DND-41 (cell line): ENCODE measurements at regions not wholly inside any gene's neighbourhood (a gene's known extent, or its start where the extent isn't known, plus 50 kb on each side); places are given as distances from the start of the nearest gene placed in this dataset.

Experiments used
- ATAC-seq: fragments of 200-7000 bp; cut with Tn5 transposase; 3 replicates; pipeline ENCODE4 v1.9.1; 2021; ENCODE audit warnings: low read depth; ENCODE audit not compliant: insufficient read depth
- DNase-seq: peaks from one replicate; pipeline ENCODE4 v3.0.0-alpha.2; 2020
- H2AFZ ChIP-seq: 2 replicates; pipeline ENCODE4 v1.6.0; 2012; ENCODE audit warnings: low read depth, low read length
- H3K27ac ChIP-seq: 2 replicates; pipeline ENCODE4 v1.5.1; 2012; ENCODE audit warnings: low read length, inconsistent platforms
- H3K27me3 ChIP-seq: fragments of 200-600 bp; sonication (generic); 2 replicates; pipeline ENCODE4 v1.6.0; 2012; ENCODE audit warnings: low read length, mild to moderate bottlenecking, inconsistent platforms; ENCODE audit not compliant: insufficient read depth, poor library complexity
- H3K36me3 ChIP-seq: 2 replicates; pipeline ENCODE4 v1.5.1; 2012; ENCODE audit warnings: low read length, inconsistent platforms; ENCODE audit not compliant: insufficient read depth
- H3K4me1 ChIP-seq: 2 replicates; pipeline ENCODE4 v1.5.1; 2012; ENCODE audit warnings: mild to moderate bottlenecking, low read length; ENCODE audit not compliant: insufficient read depth
- H3K4me2 ChIP-seq: 2 replicates; pipeline ENCODE4 v1.6.0; 2012; ENCODE audit warnings: mild to moderate bottlenecking, moderate library complexity, low read length, inconsistent platforms; ENCODE audit not compliant: insufficient read depth
- H3K4me3 ChIP-seq, 2 experiments: fragments of 200-600 bp in 1 of 2; shearing (Covaris generic) in 1 of 2; 2 replicates each; pipeline ENCODE4 v1.5.1; 2012 to 2016; ENCODE audit warnings: inconsistent platforms in 2 of 2, low read length in 2 of 2, mild to moderate bottlenecking in 2 of 2, low read depth in 1 of 2, moderate library complexity in 1 of 2
- H3K79me2 ChIP-seq: 2 replicates; pipeline ENCODE4 v1.6.0; 2012; ENCODE audit warnings: low read length, inconsistent platforms; ENCODE audit not compliant: insufficient read depth
- H3K9ac ChIP-seq: 2 replicates; pipeline ENCODE4 v1.6.0; 2012; ENCODE audit warnings: low read depth, mild to moderate bottlenecking, inconsistent platforms, low read length, moderate library complexity
- H3K9me3 ChIP-seq: 2 replicates; pipeline ENCODE4 v1.5.1; 2012; ENCODE audit warnings: low read length, moderate library complexity, mild to moderate bottlenecking, inconsistent platforms; ENCODE audit not compliant: insufficient read depth, severe bottlenecking
- H4K20me1 ChIP-seq: 2 replicates; pipeline ENCODE4 v1.6.0; 2012; ENCODE audit warnings: low read length; ENCODE audit not compliant: insufficient read depth
- EZH2 ChIP-seq: IDR thresholded peaks from 3 replicates; pipeline ENCODE4 v1.6.1; 2012; ENCODE audit warnings: borderline replicate concordance, low read depth, mild to moderate bottlenecking, moderate library complexity, low read length, inconsistent platforms; ENCODE audit not compliant: severe bottlenecking
- TF ChIP-seq, protein P1 (sequence below): IDR thresholded peaks from 2 replicates; pipeline ENCODE4 v1.5.1; 2012; ENCODE audit warnings: borderline replicate concordance, low read length, moderate library complexity, mild to moderate bottlenecking; ENCODE audit not compliant: poor library complexity, severe bottlenecking; ENCODE audit errors: extremely low read depth

DNA sequence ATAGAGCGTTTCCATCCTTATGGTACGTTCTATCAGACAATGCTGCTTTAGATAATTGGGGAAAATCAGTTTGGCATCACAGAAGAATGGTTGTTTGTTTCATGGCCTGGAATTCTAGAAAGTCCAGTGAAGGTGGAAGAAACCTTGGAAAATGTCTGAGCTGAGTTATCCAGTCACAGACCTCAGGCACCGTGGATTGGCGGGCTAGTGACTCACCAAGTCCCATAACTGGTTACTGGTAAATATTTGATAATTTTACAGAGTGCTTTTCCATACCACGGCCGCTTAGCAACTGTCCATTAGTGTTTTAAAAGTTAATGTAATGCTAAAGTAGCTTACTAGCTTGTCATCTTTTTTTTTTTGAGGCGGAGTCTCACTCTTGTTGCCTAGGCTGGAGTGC lies 99.4 kb downstream of the SLC35B3 start:
- no peak for ATAC-seq
- no peak for DNase-seq
- Histone ChIP-seq H3K4me1 (no peaks in the 10 kb centered on the region), H3K27ac (no peak overlapping the region), H3K9me3 (no peaks in the 10 kb centered on the region), H4K20me1 (no peaks in the 10 kb centered on the region), H3K27me3 (no peaks in the 10 kb centered on the region), H3K4me3 (no peak overlapping the region), H2AFZ (no peak overlapping the region), H3K9ac (no peak overlapping the region), H3K4me2 (no peak overlapping the region), H3K36me3 (no peaks in the 10 kb centered on the region), H3K79me2 (no peaks in the 10 kb centered on the region)
- TF ChIP-seq EZH2 = no peak
- TF ChIP-seq, protein P1, sequence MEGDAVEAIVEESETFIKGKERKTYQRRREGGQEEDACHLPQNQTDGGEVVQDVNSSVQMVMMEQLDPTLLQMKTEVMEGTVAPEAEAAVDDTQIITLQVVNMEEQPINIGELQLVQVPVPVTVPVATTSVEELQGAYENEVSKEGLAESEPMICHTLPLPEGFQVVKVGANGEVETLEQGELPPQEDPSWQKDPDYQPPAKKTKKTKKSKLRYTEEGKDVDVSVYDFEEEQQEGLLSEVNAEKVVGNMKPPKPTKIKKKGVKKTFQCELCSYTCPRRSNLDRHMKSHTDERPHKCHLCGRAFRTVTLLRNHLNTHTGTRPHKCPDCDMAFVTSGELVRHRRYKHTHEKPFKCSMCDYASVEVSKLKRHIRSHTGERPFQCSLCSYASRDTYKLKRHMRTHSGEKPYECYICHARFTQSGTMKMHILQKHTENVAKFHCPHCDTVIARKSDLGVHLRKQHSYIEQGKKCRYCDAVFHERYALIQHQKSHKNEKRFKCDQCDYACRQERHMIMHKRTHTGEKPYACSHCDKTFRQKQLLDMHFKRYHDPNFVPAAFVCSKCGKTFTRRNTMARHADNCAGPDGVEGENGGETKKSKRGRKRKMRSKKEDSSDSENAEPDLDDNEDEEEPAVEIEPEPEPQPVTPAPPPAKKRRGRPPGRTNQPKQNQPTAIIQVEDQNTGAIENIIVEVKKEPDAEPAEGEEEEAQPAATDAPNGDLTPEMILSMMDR = no peak

DNA sequence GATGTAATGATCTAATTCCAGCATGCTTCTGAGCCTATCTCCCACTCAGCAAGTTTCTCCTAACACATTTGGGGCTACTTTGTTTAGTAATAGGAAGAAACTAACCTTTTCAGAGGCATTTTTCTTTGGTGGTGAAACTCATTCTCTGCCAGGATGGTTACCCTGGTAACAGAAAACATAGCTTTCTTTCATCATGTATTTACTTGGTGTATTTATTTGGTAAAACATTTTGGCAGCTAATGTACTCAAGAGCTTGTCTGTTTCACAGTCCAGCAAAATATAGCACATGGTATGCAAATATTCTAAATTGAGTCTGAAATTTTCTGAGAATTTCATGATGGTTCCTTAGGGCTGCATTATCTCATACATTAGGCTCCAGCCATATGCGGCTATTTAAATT lies 100.0 kb downstream of the SLC35B3 start:
- Histone ChIP-seq H4K20me1 (no peaks in the 10 kb centered on the region), H3K9ac (no peak overlapping the region), H3K4me2 (no peak overlapping the region), H3K9me3 (no peaks in the 10 kb centered on the region), H3K79me2 (no peaks in the 10 kb centered on the region), H3K4me1 (no peaks in the 10 kb centered on the region), H2AFZ (no peak overlapping the region), H3K36me3 (no peaks in the 10 kb centered on the region), H3K27ac (no peak overlapping the region), H3K4me3 (no peak overlapping the region), H3K27me3 (no peaks in the 10 kb centered on the region)
- no peak for TF ChIP-seq EZH2
- TF ChIP-seq, protein P1 = no peak
- ATAC-seq (no peak), DNase-seq (no peak)

DNA sequence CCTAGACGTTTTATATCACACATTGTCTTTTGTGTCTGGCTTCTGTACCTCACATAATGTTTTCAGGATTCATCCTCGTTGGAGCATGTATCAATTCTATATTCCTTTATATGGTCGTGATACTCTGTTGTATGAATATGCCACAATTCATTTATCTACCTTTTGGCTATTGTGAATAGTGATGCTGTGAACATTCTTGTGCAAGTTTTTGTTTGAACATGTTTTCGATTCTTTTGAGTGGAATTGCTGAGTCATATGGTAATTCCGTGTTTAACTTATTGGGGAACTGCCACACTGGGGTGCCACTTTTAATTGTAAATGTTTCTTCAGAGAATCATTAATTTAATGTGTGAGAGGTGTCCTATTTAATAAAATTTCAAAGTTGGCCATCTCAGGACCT lies 101.2 kb downstream of the SLC35B3 start:
- no peaks in the 10 kb centered on the region for H4K20me1 ChIP-seq

More for the DNA sequence above, 101.2 kb downstream of the SLC35B3 start:
- H3K9ac ChIP-seq = no peak overlapping the region
- no peak for ATAC-seq
- DNase-seq = no peak
- no peak for TF ChIP-seq EZH2
- TF ChIP-seq, protein P1 = no peak
- H3K79me2 ChIP-seq = no peaks in the 10 kb centered on the region
- no peak overlapping the region for H3K27ac ChIP-seq
- no peaks in the 10 kb centered on the region for H3K27me3 ChIP-seq
- no peaks in the 10 kb centered on the region for H3K36me3 ChIP-seq
- H3K9me3 ChIP-seq = no peaks in the 10 kb centered on the region
- H3K4me3 ChIP-seq = no peak overlapping the region
- no peak overlapping the region for H2AFZ ChIP-seq
- no peak overlapping the region for H3K4me2 ChIP-seq
- no peaks in the 10 kb centered on the region for H3K4me1 ChIP-seq
